ENCODE measurements at regions not wholly inside any gene's neighbourhood (a gene's known extent, or its start where the extent isn't known, plus 50 kb on each side); places are given as distances from the start of the nearest gene placed in this dataset.
A peak's percentile ranks its signal among the peaks of the same experiment; 100 is the strongest.

DNA sequence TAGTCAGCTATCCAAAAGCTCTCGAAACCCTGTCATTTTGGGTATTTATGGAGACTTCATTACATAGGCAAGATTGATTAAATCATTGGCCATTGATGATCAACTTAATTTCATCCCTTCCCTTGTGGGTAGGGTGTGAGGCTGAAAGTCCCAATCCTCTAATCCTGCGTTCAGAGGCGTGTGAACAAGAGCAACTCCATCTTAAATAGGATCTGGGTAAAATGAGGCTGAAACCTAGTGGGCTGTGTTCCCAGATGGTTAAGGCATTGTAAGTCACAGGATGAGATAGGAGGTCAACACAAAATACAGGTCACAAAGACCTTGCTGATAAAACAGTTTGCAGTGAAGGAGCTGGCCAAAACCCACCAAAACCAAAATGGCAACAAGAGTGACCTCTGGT is 641.7 kb upstream of the GJE1 start:
- no peak overlapping the region for H3K27ac ChIP-seq (ENCODE audit: low read length)
- H3F3A ChIP-seq (ENCODE audit: insufficient read depth, low read length) = no peaks in the 10 kb centered on the region
- no peak overlapping the region for H3K9ac ChIP-seq (ENCODE audit: low read length)
- no peaks in the 10 kb centered on the region for H4K20me1 ChIP-seq (ENCODE audit: insufficient read depth, low read length)
- no peak for DNase-seq
- peaks cover 7% of the 10 kb centered on the region; the same call in 1 of the 2 replicates for H3K4me1 ChIP-seq (ENCODE audit: low read length)
- no peaks in the 10 kb centered on the region for H3K27me3 ChIP-seq (replicated peaks; ENCODE audit: insufficient read depth, low read length)
- H2AFZ ChIP-seq (ENCODE audit: low read length) = no peak overlapping the region
- H3K79me2 ChIP-seq (ENCODE audit: low read length) = no peaks in the 10 kb centered on the region
- no peaks in the 10 kb centered on the region for H3K9me3 ChIP-seq (replicated peaks; ENCODE audit: insufficient read depth, low read length)
- H3K36me3 ChIP-seq (replicated peaks; ENCODE audit: insufficient read depth, low read length) = no peaks in the 10 kb centered on the region
- no peaks in the 10 kb centered on the region for H3K9me2 ChIP-seq (replicated peaks; ENCODE audit: insufficient read depth, low read length)
- no peak overlapping the region for H3K4me3 ChIP-seq (ENCODE audit: low read length)
- TF ChIP-seq, protein P1, sequence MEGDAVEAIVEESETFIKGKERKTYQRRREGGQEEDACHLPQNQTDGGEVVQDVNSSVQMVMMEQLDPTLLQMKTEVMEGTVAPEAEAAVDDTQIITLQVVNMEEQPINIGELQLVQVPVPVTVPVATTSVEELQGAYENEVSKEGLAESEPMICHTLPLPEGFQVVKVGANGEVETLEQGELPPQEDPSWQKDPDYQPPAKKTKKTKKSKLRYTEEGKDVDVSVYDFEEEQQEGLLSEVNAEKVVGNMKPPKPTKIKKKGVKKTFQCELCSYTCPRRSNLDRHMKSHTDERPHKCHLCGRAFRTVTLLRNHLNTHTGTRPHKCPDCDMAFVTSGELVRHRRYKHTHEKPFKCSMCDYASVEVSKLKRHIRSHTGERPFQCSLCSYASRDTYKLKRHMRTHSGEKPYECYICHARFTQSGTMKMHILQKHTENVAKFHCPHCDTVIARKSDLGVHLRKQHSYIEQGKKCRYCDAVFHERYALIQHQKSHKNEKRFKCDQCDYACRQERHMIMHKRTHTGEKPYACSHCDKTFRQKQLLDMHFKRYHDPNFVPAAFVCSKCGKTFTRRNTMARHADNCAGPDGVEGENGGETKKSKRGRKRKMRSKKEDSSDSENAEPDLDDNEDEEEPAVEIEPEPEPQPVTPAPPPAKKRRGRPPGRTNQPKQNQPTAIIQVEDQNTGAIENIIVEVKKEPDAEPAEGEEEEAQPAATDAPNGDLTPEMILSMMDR (IDR thresholded peaks at IDR 0.05; ENCODE audit: low read length) = no peak
- TF ChIP-seq EZH2 (optimal IDR thresholded peaks at IDR 0.05; ENCODE audit: low read depth, low read length) (no peak), EZH2phosphoT487 (IDR thresholded peaks at IDR 0.05; ENCODE audit: low read length) (no peak)
- H3K4me2 ChIP-seq (ENCODE audit: low read depth, low read length) = no peak overlapping the region

DNA sequence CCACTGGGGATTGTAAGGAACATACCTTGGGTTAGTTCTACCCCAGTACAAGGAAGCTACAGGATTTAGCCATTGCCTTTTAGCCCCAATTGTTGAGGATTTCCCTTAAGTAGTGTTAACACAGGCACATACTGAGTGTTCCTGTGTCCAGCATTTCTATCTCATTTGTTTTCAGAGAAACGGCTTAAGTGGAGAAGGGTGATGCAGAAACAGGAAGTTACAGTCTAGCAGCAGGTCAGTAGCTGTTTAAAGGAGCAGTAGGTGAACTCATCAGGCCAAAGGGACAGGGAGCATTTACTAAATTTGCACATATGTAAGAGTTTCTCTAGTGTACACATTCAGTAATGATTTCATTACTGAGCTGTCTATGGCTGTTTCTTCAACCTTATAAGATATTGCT is 644.2 kb upstream of the GJE1 start:
- peak overlapping the region; percentile 97 for H2AFZ ChIP-seq (ENCODE audit: low read length)

DNA sequence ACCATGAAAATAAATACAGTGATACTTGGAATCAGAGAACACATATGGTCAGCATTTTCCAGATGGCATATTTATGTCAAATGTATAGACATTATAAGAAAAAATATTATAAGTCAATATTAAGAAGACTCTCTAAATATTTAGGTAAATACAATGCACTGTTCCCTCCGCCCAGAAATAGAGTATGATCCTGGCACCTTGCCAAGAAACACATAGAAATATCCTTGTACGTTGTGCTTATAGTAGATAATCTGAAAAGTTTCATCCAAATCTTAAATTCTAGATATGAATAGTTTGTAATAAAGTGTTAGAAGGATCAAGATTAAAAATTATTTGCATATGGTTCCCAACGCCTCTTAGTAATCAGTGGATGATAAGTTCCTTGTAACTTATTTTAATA is 645.8 kb upstream of the GJE1 start:
- H3K4me2 ChIP-seq (ENCODE audit: low read depth, low read length) = no peak overlapping the region
- H3K4me1 ChIP-seq (ENCODE audit: low read length) = peaks cover 28% of the 10 kb centered on the region
- no peaks in the 10 kb centered on the region for H3K79me2 ChIP-seq (ENCODE audit: low read length)
- no peaks in the 10 kb centered on the region for H3K9me3 ChIP-seq (replicated peaks; ENCODE audit: insufficient read depth, low read length)
- TF ChIP-seq EZH2phosphoT487 (IDR thresholded peaks at IDR 0.05; ENCODE audit: low read length) (no peak), EZH2 (optimal IDR thresholded peaks at IDR 0.05; ENCODE audit: low read depth, low read length) (no peak)
- DNase-seq = no peak
- H2AFZ ChIP-seq (ENCODE audit: low read length) = no peak overlapping the region
- no peaks in the 10 kb centered on the region for H3K9me2 ChIP-seq (replicated peaks; ENCODE audit: insufficient read depth, low read length)
- no peaks in the 10 kb centered on the region for H3K36me3 ChIP-seq (replicated peaks; ENCODE audit: insufficient read depth, low read length)
- H4K20me1 ChIP-seq (ENCODE audit: insufficient read depth, low read length) = no peaks in the 10 kb centered on the region
- peaks cover 23% of the 10 kb centered on the region for H3F3A ChIP-seq (ENCODE audit: insufficient read depth, low read length)
- no peak overlapping the region for H3K4me3 ChIP-seq (ENCODE audit: low read length)
- no peaks in the 10 kb centered on the region for H3K27me3 ChIP-seq (replicated peaks; ENCODE audit: insufficient read depth, low read length)
- no peak overlapping the region for H3K9ac ChIP-seq (ENCODE audit: low read length)
- H3K27ac ChIP-seq (ENCODE audit: low read length) = no peak overlapping the region

More for the DNA sequence above, 644.2 kb upstream of the GJE1 start:
- Histone ChIP-seq H3K36me3 (replicated peaks; ENCODE audit: insufficient read depth, low read length) (no peaks in the 10 kb centered on the region), H3K4me1 (ENCODE audit: low read length) (peaks cover 21% of the 10 kb centered on the region), H3K9me2 (replicated peaks; ENCODE audit: insufficient read depth, low read length) (no peaks in the 10 kb centered on the region), H3F3A (ENCODE audit: insufficient read depth, low read length) (peaks cover 17% of the 10 kb centered on the region), H3K9ac (ENCODE audit: low read length) (no peak overlapping the region), H3K9me3 (replicated peaks; ENCODE audit: insufficient read depth, low read length) (no peaks in the 10 kb centered on the region), H3K4me2 (ENCODE audit: low read depth, low read length) (peak overlapping the region; percentile 61), H3K27ac (ENCODE audit: low read length) (peak overlapping the region; percentile 24; the same call in 1 of the 2 replicates), H3K4me3 (ENCODE audit: low read length) (no peak overlapping the region), H4K20me1 (ENCODE audit: insufficient read depth, low read length) (no peaks in the 10 kb centered on the region), H3K79me2 (ENCODE audit: low read length) (no peaks in the 10 kb centered on the region), H3K27me3 (replicated peaks; ENCODE audit: insufficient read depth, low read length) (no peaks in the 10 kb centered on the region)
- DNase-seq = peak; percentile 43
- TF ChIP-seq EZH2 (optimal IDR thresholded peaks at IDR 0.05; ENCODE audit: low read depth, low read length) (no peak), EZH2phosphoT487 (IDR thresholded peaks at IDR 0.05; ENCODE audit: low read length) (no peak)
- TF ChIP-seq, protein P1 (IDR thresholded peaks at IDR 0.05; ENCODE audit: low read length) = no peak

DNA sequence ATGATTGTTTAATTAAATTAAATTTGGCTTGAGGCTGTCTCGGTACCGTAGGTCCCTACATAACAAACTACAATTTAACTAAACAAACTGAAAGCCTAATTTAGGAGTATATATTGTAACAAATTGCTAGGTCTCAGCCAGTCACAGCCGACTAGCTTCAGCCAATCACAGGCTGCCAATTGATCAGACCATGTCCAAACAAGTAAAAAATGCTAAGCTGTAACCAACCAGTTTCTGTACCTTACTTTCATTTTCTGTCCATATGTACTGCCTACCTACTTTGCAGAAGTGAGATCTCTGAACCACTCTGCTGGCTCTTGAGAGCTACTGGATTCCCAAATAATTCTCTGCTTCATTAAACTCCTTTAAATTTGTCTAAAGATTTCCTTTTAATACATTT is 648.0 kb upstream of the GJE1 start:
- Histone ChIP-seq H3K4me3 (ENCODE audit: low read length) (peak overlapping the region; percentile 12; the same call in 1 of the 2 replicates), H3F3A (ENCODE audit: insufficient read depth, low read length) (peaks cover 23% of the 10 kb centered on the region), H3K9me3 (replicated peaks; ENCODE audit: insufficient read depth, low read length) (no peaks in the 10 kb centered on the region), H3K4me1 (ENCODE audit: low read length) (peaks cover 28% of the 10 kb centered on the region), H3K9me2 (replicated peaks; ENCODE audit: insufficient read depth, low read length) (no peaks in the 10 kb centered on the region), H3K36me3 (replicated peaks; ENCODE audit: insufficient read depth, low read length) (no peaks in the 10 kb centered on the region), H4K20me1 (ENCODE audit: insufficient read depth, low read length) (no peaks in the 10 kb centered on the region), H3K27me3 (replicated peaks; ENCODE audit: insufficient read depth, low read length) (no peaks in the 10 kb centered on the region), H3K9ac (ENCODE audit: low read length) (peak overlapping the region; percentile 12; the same call in 1 of the 2 replicates), H3K27ac (ENCODE audit: low read length) (peak overlapping the region; percentile 92), H3K79me2 (ENCODE audit: low read length) (no peaks in the 10 kb centered on the region), H3K4me2 (ENCODE audit: low read depth, low read length) (peak overlapping the region; percentile 19; the same call in 1 of the 2 replicates), H2AFZ (ENCODE audit: low read length) (peak overlapping the region; percentile 13; the same call in 1 of the 2 replicates)
- peak; percentile 86 for DNase-seq
- no peak for TF ChIP-seq EZH2 (optimal IDR thresholded peaks at IDR 0.05; ENCODE audit: low read depth, low read length)
- TF ChIP-seq, protein P1 (IDR thresholded peaks at IDR 0.05; ENCODE audit: low read length) = no peak
- TF ChIP-seq EZH2phosphoT487 (IDR thresholded peaks at IDR 0.05; ENCODE audit: low read length) = no peak
